Trophoblast cell (in vitro differentiated cells and primary cell): ENCODE measurements at regions not wholly inside any gene's neighbourhood (a gene's known extent, or its start where the extent isn't known, plus 50 kb on each side); places are given as distances from the start of the nearest gene placed in this dataset.

Source experiments
- DNase-seq, 2 donors: peaks; one replicate each; pipeline ENCODE4 v3.0.0-alpha.2; 2016
- H2AFZ ChIP-seq: 2 replicates; pipeline ENCODE4 v1.6.1; 2013; ENCODE audit warnings: low read length, moderate library complexity, mild to moderate bottlenecking; ENCODE audit not compliant: insufficient read depth, poor library complexity
- H2AK5ac ChIP-seq: 2 replicates; pipeline ENCODE4 v1.6.1; 2013; ENCODE audit warnings: mild to moderate bottlenecking, low read length
- H2BK120ac ChIP-seq: 2 replicates; pipeline ENCODE4 v1.6.1; 2013; ENCODE audit warnings: low read length, mild to moderate bottlenecking, moderate library complexity; ENCODE audit not compliant: insufficient read depth, poor library complexity
- H2BK12ac ChIP-seq: 2 replicates; pipeline ENCODE4 v1.6.1; 2013; ENCODE audit warnings: mild to moderate bottlenecking, low read length, moderate library complexity
- H2BK5ac ChIP-seq: 2 replicates; pipeline ENCODE4 v1.6.1; 2013; ENCODE audit warnings: low read length, low read depth, moderate library complexity, mild to moderate bottlenecking; ENCODE audit not compliant: poor library complexity
- H3K14ac ChIP-seq: 2 replicates; pipeline ENCODE4 v1.6.1; 2013; ENCODE audit warnings: mild to moderate bottlenecking, low read length
- H3K18ac ChIP-seq: 2 replicates; pipeline ENCODE4 v1.6.1; 2013; ENCODE audit warnings: mild to moderate bottlenecking, low read length
- H3K23ac ChIP-seq: 2 replicates; pipeline ENCODE4 v1.6.1; 2013; ENCODE audit warnings: low read length
- H3K27ac ChIP-seq: 2 replicates; pipeline ENCODE4 v1.5.1; 2013; ENCODE audit warnings: low read depth, mild to moderate bottlenecking, inconsistent platforms, low read length, moderate library complexity
- H3K27me3 ChIP-seq: 2 replicates; pipeline ENCODE4 v1.6.1; 2013; ENCODE audit warnings: inconsistent platforms, mild to moderate bottlenecking, low read length, moderate library complexity; ENCODE audit not compliant: insufficient read depth
- H3K36me3 ChIP-seq, 2 experiments: 1 replicate in 1 of 2; 2 replicates in 1 of 2; pipeline ENCODE4 v1.6.1; 2013; ENCODE audit warnings: low read length in 2 of 2, mild to moderate bottlenecking in 2 of 2, moderate library complexity in 1 of 2; ENCODE audit not compliant: insufficient read depth in 2 of 2, control insufficient read depth in 1 of 2
- H3K4ac ChIP-seq: 2 replicates; pipeline ENCODE4 v1.6.1; 2013; ENCODE audit warnings: low read depth, mild to moderate bottlenecking, low read length, moderate library complexity
- H3K4me1 ChIP-seq, 2 experiments: 1 replicate in 1 of 2; 2 replicates in 1 of 2; pipeline ENCODE4 v1.6.1; 2013; ENCODE audit warnings: low read length in 2 of 2, mild to moderate bottlenecking in 2 of 2, moderate library complexity in 1 of 2; ENCODE audit not compliant: insufficient read depth in 2 of 2, control insufficient read depth in 1 of 2
- H3K4me2 ChIP-seq: 2 replicates; pipeline ENCODE4 v1.6.1; 2013; ENCODE audit warnings: inconsistent platforms, mild to moderate bottlenecking, low read length, moderate library complexity
- H3K4me3 ChIP-seq: 2 replicates; pipeline ENCODE4 v1.5.1; 2013; ENCODE audit warnings: mild to moderate bottlenecking, low read depth, low read length, inconsistent platforms
- H3K79me1 ChIP-seq: one replicate; pipeline ENCODE4 v1.6.1; 2013; ENCODE audit warnings: low read length
- H3K79me2 ChIP-seq: 2 replicates; pipeline ENCODE4 v1.6.1; 2013; ENCODE audit warnings: low read length, mild to moderate bottlenecking; ENCODE audit not compliant: control insufficient read depth, insufficient read depth, poor library complexity
- H3K9ac ChIP-seq: 2 replicates; pipeline ENCODE4 v1.6.1; 2013; ENCODE audit warnings: mild to moderate bottlenecking, low read length
- H3K9me3 ChIP-seq: 2 replicates; pipeline ENCODE4 v1.6.1; 2013; ENCODE audit warnings: low read depth, mild to moderate bottlenecking, control low read depth, inconsistent platforms, low read length; ENCODE audit not compliant: insufficient read depth
- H4K12ac ChIP-seq: 2 replicates; pipeline ENCODE4 v1.6.1; 2013; ENCODE audit warnings: low read depth, mild to moderate bottlenecking, low read length, moderate library complexity
- H4K8ac ChIP-seq: 2 replicates; pipeline ENCODE4 v1.6.1; 2013; ENCODE audit warnings: low read depth, mild to moderate bottlenecking, low read length, moderate library complexity
- H4K91ac ChIP-seq: one replicate; pipeline ENCODE4 v1.6.1; 2013; ENCODE audit warnings: low read depth, mild to moderate bottlenecking, low read length, moderate library complexity
- WGBS: extraction: QIAGEN DNeasy Blood & Tissue Kit; methylation state at CpG from one replicate; pipeline ENCODE4 v1.1.7; 2013; ENCODE audit warnings: missing lambda C conversion rate; ENCODE audit not compliant: insufficient read length, insufficient coverage; ENCODE audit errors: extremely low coverage; 5-methylcytosine and 5-hydroxymethylcytosine counted together

GRCh38 chr4:89506866-89507491 is 199.4 kb upstream of the GPRIN3 start:
- no peak overlapping the region for H3K4me2 ChIP-seq
- no peaks in the 10 kb centered on the region for H3K9me3 ChIP-seq
- no peak overlapping the region for H2BK120ac ChIP-seq
- WGBS, result no CpG with 5 or more reads among the region's 3 CpGs
- H3K4me3 ChIP-seq, result no peak overlapping the region
- no peak overlapping the region for H3K18ac ChIP-seq
- no peak overlapping the region for H2BK12ac ChIP-seq
- H4K91ac ChIP-seq, result no peak overlapping the region
- H2BK5ac ChIP-seq, result no peak overlapping the region
- H3K36me3 ChIP-seq, result no peaks in the 10 kb centered on the region
- no peak overlapping the region for H3K4ac ChIP-seq
- H2AFZ ChIP-seq, result no peak overlapping the region
- H3K79me1 ChIP-seq, result no peaks in the 10 kb centered on the region
- H3K9ac ChIP-seq, result no peak overlapping the region
- no peak overlapping the region for H3K23ac ChIP-seq
- no peak overlapping the region for H4K12ac ChIP-seq
- no peaks in the 10 kb centered on the region for H3K27me3 ChIP-seq
- H3K79me2 ChIP-seq, result no peaks in the 10 kb centered on the region
- no peak overlapping the region for H3K27ac ChIP-seq
- H4K8ac ChIP-seq, result no peak overlapping the region
- H2AK5ac ChIP-seq, result no peak overlapping the region
- DNase-seq, result no peak
- no peak overlapping the region for H3K14ac ChIP-seq
- no peaks in the 10 kb centered on the region for H3K4me1 ChIP-seq

GRCh38 chr4:89502581-89502980 is 195.0 kb upstream of the GPRIN3 start:
- WGBS, result no CpG with 5 or more reads among the region's 1 CpG
- H4K91ac ChIP-seq, result no peak overlapping the region
- H3K4me3 ChIP-seq, result no peak overlapping the region
- no peaks in the 10 kb centered on the region for H3K9me3 ChIP-seq
- H2BK5ac ChIP-seq, result no peak overlapping the region
- H3K4ac ChIP-seq, result no peak overlapping the region
- H2BK120ac ChIP-seq, result no peak overlapping the region
- H3K23ac ChIP-seq, result no peak overlapping the region
- H2BK12ac ChIP-seq, result no peak overlapping the region
- H2AK5ac ChIP-seq, result no peak overlapping the region
- H3K79me2 ChIP-seq, result no peaks in the 10 kb centered on the region
- no peak overlapping the region for H4K12ac ChIP-seq
- no peaks in the 10 kb centered on the region for H3K4me1 ChIP-seq
- no peak overlapping the region for H3K18ac ChIP-seq
- H3K27ac ChIP-seq, result no peak overlapping the region
- no peak overlapping the region for H3K9ac ChIP-seq
- no peaks in the 10 kb centered on the region for H3K36me3 ChIP-seq
- no peak overlapping the region for H3K4me2 ChIP-seq
- no peaks in the 10 kb centered on the region for H3K27me3 ChIP-seq
- H3K79me1 ChIP-seq, result no peaks in the 10 kb centered on the region
- H4K8ac ChIP-seq, result no peak overlapping the region
- DNase-seq, result no peak
- H3K14ac ChIP-seq, result no peak overlapping the region
- H2AFZ ChIP-seq, result no peak overlapping the region

DNA sequence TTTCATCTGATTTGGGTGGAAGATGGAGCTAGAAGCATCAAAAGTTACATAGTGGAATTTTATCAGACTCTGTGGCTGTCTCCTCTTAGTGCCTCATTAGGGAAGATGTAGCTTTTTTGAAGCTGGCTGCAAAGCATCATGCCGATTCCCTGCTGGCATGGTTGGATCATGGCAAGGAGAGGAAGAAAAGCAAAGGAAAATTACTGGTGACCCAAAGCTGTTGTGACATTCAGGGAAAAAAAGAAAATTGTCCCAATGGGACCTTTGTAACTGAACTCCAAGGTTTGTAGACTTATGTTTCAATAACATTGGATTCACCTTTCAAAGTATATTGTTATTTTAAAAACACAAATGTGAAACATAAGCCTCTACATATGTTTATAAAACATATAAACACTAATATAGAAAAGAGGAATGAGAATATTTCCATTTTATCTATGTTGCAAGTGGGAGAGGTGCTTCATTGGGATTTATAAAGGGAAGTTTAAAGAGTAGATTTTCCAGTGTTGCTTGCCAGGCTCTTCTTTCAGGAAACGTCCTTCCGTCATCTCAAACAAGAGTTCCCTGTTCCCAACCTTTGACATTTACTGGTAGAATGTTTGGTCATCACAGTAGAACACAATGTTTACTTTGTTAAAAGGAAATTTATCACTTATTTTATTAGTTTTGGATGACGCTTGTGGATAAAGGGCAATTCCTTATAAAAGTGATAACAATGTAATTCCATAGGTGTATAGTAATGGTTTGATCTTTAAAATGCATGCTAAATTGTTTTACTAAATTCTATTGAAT is 190.1 kb upstream of the GPRIN3 start:
- Histone ChIP-seq H4K91ac (no peak overlapping the region), H3K79me1 (no peaks in the 10 kb centered on the region), H3K4me3 (no peak overlapping the region), H3K4me2 (no peak overlapping the region), H3K27me3 (no peaks in the 10 kb centered on the region), H3K18ac (no peak overlapping the region), H2BK5ac (no peak overlapping the region), H2BK120ac (no peak overlapping the region), H3K27ac (no peak overlapping the region), H2BK12ac (no peak overlapping the region), H3K4me1 (no peaks in the 10 kb centered on the region), H3K36me3 (no peaks in the 10 kb centered on the region), H3K9ac (no peak overlapping the region), H3K23ac (no peak overlapping the region), H3K9me3 (no peaks in the 10 kb centered on the region), H3K4ac (no peak overlapping the region), H4K8ac (no peak overlapping the region), H3K79me2 (no peaks in the 10 kb centered on the region), H2AK5ac (no peak overlapping the region), H2AFZ (no peak overlapping the region), H4K12ac (no peak overlapping the region), H3K14ac (no peak overlapping the region)
- no CpG with 5 or more reads among the region's 4 CpGs for WGBS
- DNase-seq, result no peak

GRCh38 chr4:89496851-89497250 is 189.3 kb upstream of the GPRIN3 start:
- no peak for DNase-seq
- Histone ChIP-seq H2BK5ac (no peak overlapping the region), H2BK120ac (no peak overlapping the region), H3K9ac (no peak overlapping the region), H3K23ac (no peak overlapping the region), H2AK5ac (no peak overlapping the region), H3K4me3 (no peak overlapping the region), H3K18ac (no peak overlapping the region), H3K4ac (no peak overlapping the region), H3K4me1 (no peaks in the 10 kb centered on the region), H3K36me3 (no peaks in the 10 kb centered on the region), H3K79me1 (no peaks in the 10 kb centered on the region), H3K27ac (no peak overlapping the region), H3K4me2 (no peak overlapping the region), H3K27me3 (no peaks in the 10 kb centered on the region), H3K9me3 (no peaks in the 10 kb centered on the region), H4K91ac (no peak overlapping the region), H2AFZ (no peak overlapping the region), H4K8ac (no peak overlapping the region), H3K79me2 (no peaks in the 10 kb centered on the region), H4K12ac (no peak overlapping the region), H3K14ac (no peak overlapping the region), H2BK12ac (no peak overlapping the region)
- WGBS, result no CpG with 5 or more reads among the region's 1 CpG
